Ovary (tissue), 3 donors: ENCODE measurements at regions not wholly inside any gene's neighbourhood (a gene's known extent, or its start where the extent isn't known, plus 50 kb on each side); places are given as distances from the start of the nearest gene placed in this dataset.

Experiments
- CTCF ChIP-seq, 3 donors: fragments of 450-650 bp in 2 of 3; fragments of 200-600 bp in 1 of 3; IDR thresholded peaks; one replicate each; pipeline versions ENCODE4 v1.5.1 to v1.8.0; 2016 to 2022; ENCODE audit warnings: antibody characterized with exemption in 3 of 3, mild to moderate bottlenecking in 1 of 3
- EP300 ChIP-seq: sonication (generic); formaldehyde crosslinking; IDR thresholded peaks from one replicate; pipeline ENCODE4 v1.6.1; 2017; ENCODE audit warnings: antibody characterized with exemption
- POLR2A ChIP-seq: fragments of 450-650 bp; IDR thresholded peaks from one replicate; pipeline ENCODE4 v1.6.1; 2017; ENCODE audit warnings: antibody characterized with exemption, mild to moderate bottlenecking, moderate library complexity
- donor health status: DM: no; HTN: no; CAD: no.

- TF ChIP-seq CTCF (IDR thresholded peaks at IDR 0.05) (no peak), POLR2A (no peak), EP300 (no peak)
These were observed 55.2 kb upstream of the MDM1 start for GRCh38 chr12:68387338-68387737.
